ENCODE measurements at regions not wholly inside any gene's neighbourhood (a gene's known extent, or its start where the extent isn't known, plus 50 kb on each side); places are given as distances from the start of the nearest gene placed in this dataset.

DNA sequence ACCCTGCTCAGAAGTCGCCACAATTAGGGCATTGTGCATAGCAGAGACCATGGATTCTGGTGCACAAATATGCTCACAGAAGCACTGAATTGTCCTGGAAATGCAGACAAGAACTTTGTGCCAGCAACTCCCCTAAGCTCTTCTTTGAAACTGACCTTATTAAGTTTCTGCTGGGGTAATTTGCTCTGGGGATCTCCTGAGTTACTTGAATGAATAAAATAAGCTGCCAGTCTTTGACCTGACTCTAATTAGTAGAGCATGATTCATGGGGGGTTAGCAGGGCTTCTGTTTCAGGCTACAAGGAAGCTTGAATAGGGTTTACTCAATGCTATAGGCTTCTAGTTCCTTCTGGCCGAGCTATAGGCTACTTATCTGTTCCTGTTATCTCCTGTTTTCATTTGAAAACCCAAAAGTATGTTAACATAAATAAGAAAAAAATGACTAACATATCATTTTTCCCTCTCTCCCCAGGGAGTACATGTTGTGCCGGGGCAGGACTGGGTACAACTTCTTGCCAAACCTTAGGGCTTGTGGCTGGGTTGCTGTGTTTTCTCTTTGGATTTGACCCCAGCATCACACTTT is 169.0 kb upstream of the TMEM229A start:
- TF ChIP-seq, protein P1, sequence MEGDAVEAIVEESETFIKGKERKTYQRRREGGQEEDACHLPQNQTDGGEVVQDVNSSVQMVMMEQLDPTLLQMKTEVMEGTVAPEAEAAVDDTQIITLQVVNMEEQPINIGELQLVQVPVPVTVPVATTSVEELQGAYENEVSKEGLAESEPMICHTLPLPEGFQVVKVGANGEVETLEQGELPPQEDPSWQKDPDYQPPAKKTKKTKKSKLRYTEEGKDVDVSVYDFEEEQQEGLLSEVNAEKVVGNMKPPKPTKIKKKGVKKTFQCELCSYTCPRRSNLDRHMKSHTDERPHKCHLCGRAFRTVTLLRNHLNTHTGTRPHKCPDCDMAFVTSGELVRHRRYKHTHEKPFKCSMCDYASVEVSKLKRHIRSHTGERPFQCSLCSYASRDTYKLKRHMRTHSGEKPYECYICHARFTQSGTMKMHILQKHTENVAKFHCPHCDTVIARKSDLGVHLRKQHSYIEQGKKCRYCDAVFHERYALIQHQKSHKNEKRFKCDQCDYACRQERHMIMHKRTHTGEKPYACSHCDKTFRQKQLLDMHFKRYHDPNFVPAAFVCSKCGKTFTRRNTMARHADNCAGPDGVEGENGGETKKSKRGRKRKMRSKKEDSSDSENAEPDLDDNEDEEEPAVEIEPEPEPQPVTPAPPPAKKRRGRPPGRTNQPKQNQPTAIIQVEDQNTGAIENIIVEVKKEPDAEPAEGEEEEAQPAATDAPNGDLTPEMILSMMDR (IDR thresholded peaks at IDR 0.05; ENCODE audit: insufficient read depth, low read depth, low read length, missing control alignments) = no peak
- DNase-seq (ENCODE audit: low read depth) = peak; percentile 21
- H3K4me3 ChIP-seq (ENCODE audit: low read length) = no peak overlapping the region

DNA sequence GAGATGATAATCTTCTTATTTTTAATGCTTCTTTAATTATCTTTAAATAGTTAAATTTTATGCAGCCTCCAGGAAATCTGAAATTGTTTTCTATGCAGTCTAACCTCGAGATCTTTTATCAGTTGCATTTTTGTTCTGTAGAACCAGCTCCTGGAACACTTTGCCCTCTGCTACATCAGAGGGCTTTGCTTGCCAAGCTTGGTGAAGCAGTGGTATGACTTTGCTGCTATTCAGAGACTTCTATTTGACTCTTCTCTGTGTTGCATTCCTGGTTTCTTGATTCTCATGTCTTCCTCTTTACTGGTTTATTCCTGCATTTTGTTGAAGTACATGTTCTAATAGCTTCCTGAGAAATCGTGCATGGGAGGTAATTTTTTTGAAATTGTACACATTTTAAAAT is 163.7 kb upstream of the TMEM229A start:
- TF ChIP-seq, protein P1 (IDR thresholded peaks at IDR 0.05; ENCODE audit: insufficient read depth, low read depth, low read length, missing control alignments) = no peak
- no peak for DNase-seq (ENCODE audit: low read depth)

DNA sequence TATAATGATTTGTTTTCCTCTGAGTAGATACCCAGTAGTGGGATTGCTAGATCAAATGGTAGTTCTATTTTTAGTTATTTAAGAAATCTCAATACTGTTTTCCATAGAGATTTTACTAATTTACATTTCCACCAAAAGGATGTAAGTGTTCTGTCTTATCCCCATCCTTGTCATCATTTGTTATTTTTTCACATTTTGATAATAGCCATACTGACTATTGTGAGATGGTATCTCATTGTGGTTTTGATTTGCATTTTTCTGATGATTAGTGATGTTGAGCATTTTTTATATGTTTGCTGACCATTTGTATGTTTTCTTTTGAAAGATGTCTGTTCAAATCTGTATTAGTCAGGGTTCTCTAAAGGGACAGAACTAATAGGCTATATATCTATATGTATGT is 160.0 kb upstream of the TMEM229A start:
- TF ChIP-seq, protein P1 (IDR thresholded peaks at IDR 0.05; ENCODE audit: insufficient read depth, low read depth, low read length, missing control alignments) = no peak
- DNase-seq (ENCODE audit: low read depth) = no peak
- no peak overlapping the region for H3K4me3 ChIP-seq (ENCODE audit: low read length)

More for the DNA sequence above, 163.7 kb upstream of the TMEM229A start:
- no peak overlapping the region for H3K4me3 ChIP-seq (ENCODE audit: low read length)

DNA sequence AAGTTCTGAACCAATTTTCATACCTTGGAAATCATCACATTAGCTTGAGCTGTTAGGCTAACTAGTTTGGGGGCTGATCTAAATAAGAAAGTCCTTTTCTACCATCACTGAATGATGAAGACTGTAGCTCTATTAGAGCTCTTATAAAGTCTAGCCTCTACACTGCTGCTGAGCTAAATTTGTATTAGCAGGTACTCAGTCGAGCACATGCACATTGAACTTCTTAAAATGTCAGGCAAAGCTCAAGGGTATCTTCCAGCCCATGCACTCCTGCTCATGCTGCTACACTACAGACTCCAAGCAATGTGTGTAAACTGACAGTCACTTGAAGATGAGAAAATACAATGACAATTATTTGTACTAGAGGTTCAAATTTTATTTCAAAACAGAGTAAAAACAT is 158.8 kb upstream of the TMEM229A start:
- DNase-seq (ENCODE audit: low read depth) = no peak
- H3K4me3 ChIP-seq (ENCODE audit: low read length) = no peak overlapping the region
- TF ChIP-seq, protein P1 (IDR thresholded peaks at IDR 0.05; ENCODE audit: insufficient read depth, low read depth, low read length, missing control alignments) = no peak

DNA sequence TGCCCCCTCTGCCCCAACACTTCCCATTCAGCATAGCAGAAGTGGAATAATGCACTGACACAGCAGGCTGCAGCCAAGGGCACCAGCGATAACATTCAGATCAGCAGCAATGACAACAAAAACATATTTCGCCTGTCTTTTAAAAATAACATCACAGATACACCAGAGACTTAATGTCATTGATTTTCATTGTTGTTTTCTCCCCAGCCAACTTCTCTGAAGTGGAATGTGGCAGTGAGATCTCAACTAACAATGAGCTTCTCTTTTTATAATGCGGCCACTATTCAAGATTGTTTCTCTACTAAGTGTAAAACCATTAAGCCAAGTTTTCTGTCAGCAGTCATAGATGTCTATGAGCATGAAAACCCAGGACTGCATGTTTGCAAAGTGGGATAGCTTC is 158.2 kb upstream of the TMEM229A start:
- no peak for DNase-seq (ENCODE audit: low read depth)
- TF ChIP-seq, protein P1 (IDR thresholded peaks at IDR 0.05; ENCODE audit: insufficient read depth, low read depth, low read length, missing control alignments) = no peak

DNA sequence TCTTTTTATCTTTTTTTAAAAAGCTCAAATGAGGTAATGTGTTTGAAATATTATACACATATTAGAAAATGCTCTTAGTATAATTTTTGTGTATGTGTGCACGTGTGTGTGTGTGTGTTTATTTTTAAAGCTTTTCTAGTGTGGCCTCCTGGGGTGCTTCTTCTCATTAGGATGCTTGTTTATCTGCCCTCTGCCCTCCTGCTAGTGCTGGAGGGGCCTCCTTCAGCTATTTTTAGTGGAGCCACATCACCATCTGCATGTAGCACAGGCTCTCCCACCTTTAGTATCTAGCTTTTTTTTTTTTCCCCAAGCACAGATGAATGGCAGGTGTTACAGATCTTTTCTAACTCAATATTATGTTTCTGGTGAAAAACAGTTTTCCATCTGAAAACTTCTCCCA is 155.7 kb upstream of the TMEM229A start:
- TF ChIP-seq, protein P1 (IDR thresholded peaks at IDR 0.05; ENCODE audit: insufficient read depth, low read depth, low read length, missing control alignments) = no peak
- DNase-seq (ENCODE audit: low read depth) = no peak
- H3K4me3 ChIP-seq (ENCODE audit: low read length) = no peak overlapping the region

More for the DNA sequence above, 158.2 kb upstream of the TMEM229A start:
- H3K4me3 ChIP-seq (ENCODE audit: low read length) = no peak overlapping the region

DNA sequence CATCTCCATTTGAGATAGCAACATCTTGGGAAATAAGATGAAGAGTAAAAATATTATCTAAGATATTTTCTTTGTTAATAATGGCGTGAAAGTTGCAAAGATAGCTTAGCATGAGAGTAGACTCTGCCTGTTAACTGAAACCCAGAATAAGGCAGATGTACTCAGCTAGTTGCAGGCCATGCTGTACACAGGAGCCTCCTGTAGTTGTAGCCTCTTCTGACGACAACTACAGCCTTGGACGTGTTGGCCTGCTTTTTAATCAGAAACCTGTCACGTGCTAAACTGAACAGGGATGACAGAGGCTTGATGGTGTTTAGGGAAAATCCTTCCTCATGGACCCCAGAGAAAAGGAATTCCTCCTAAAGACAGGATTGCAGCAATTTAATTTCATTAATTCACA is 155.1 kb upstream of the TMEM229A start:
- TF ChIP-seq, protein P1 (IDR thresholded peaks at IDR 0.05; ENCODE audit: insufficient read depth, low read depth, low read length, missing control alignments) = no peak
- no peak overlapping the region for H3K4me3 ChIP-seq (ENCODE audit: low read length)
- no peak for DNase-seq (ENCODE audit: low read depth)

Measured in epithelial cell of esophagus (primary cell).